ENCODE measurements at regions not wholly inside any gene's neighbourhood (a gene's known extent, or its start where the extent isn't known, plus 50 kb on each side); places are given as distances from the start of the nearest gene placed in this dataset.

DNA sequence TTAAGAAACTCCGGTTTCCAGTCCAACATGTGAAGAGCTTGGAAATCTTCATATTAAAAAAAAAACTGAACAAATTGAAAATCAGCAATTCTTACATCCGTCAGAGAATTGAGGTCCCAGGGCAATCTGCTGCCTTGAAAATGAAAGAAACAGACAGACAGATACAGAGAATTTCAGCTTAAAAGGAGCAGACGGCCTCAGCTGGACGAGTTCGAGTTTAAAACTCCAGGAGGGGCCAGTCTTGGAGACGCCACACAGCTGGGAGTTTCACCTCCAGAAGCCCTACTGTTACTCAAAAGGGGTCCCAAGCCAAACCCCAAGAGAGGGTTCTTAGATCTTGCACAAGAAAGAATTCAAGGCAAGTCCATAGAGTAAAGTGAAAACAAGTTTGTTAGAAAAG, 226.5 kb upstream of the ARL4C start:
- Mint-ChIP-seq H3K27ac (ENCODE audit: unreplicated experiment) (no peak overlapping the region), H3K9me3 (ENCODE audit: unreplicated experiment) (peaks cover 10% of the 10 kb centered on the region), H3K27me3 (ENCODE audit: insufficient read depth, unreplicated experiment) (no peaks in the 10 kb centered on the region), H3K36me3 (ENCODE audit: insufficient read depth, unreplicated experiment) (no peaks in the 10 kb centered on the region), H3K4me1 (ENCODE audit: low read depth, unreplicated experiment) (no peaks in the 10 kb centered on the region), H3K4me3 (ENCODE audit: unreplicated experiment) (no peak overlapping the region)
- no peaks in the 10 kb centered on the region for H3K4me1 ChIP-seq
- no peaks in the 10 kb centered on the region for H3K27me3 ChIP-seq (replicated peaks; ENCODE audit: control insufficient read depth, insufficient read depth, low read length)
- intact Hi-C loops (cut with micrococcal nuclease; ENCODE audit: unreplicated experiment): no loop called here
- DNase-seq: no peak
- TF ChIP-seq, protein P1, sequence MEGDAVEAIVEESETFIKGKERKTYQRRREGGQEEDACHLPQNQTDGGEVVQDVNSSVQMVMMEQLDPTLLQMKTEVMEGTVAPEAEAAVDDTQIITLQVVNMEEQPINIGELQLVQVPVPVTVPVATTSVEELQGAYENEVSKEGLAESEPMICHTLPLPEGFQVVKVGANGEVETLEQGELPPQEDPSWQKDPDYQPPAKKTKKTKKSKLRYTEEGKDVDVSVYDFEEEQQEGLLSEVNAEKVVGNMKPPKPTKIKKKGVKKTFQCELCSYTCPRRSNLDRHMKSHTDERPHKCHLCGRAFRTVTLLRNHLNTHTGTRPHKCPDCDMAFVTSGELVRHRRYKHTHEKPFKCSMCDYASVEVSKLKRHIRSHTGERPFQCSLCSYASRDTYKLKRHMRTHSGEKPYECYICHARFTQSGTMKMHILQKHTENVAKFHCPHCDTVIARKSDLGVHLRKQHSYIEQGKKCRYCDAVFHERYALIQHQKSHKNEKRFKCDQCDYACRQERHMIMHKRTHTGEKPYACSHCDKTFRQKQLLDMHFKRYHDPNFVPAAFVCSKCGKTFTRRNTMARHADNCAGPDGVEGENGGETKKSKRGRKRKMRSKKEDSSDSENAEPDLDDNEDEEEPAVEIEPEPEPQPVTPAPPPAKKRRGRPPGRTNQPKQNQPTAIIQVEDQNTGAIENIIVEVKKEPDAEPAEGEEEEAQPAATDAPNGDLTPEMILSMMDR (IDR thresholded peaks at IDR 0.05; ENCODE audit: insufficient read depth in 1 of 2, low read depth in 1 of 2, low read length in 1 of 2, severe bottlenecking in 1 of 2, unreplicated experiment in 1 of 2): no peak
- no peaks in the 10 kb centered on the region for H3K36me3 ChIP-seq (ENCODE audit: control insufficient read depth, insufficient read depth, low read length)
- H3K9me3 ChIP-seq: no peaks in the 10 kb centered on the region
- CTCF ChIA-PET: no interaction called here
- BruUV-seq (replicated peaks): no TSS peak
- POLR2A ChIA-PET: no interaction called here
- H3K4me3 ChIP-seq (ENCODE audit: low read depth, low read length): no peak overlapping the region

DNA sequence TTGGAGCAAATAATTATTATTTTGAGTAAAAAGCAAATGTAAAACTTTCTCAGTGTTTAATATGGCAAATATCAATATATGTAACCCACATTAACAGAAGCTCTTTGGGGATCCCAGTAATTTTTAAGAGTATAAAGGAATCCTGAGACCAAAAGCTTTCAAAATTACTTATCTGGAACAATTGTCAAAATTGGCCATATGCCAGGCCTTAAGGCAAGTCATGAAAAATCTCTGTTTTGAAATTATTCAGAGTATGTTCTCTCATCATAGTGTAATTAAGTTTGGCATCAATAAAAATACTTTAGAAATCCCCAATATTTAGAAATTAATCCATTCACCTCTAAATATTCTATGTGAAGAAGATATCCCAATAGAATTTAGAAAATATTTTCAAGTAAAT, 225.3 kb upstream of the ARL4C start:
- ChIA-PET POLR2A (no interaction called here), CTCF (no interaction called here)
- DNase-seq: no peak
- no peaks in the 10 kb centered on the region for H3K4me1 ChIP-seq
- no peak overlapping the region for H3K4me3 ChIP-seq (ENCODE audit: low read depth, low read length)
- H3K36me3 Mint-ChIP-seq (ENCODE audit: insufficient read depth, unreplicated experiment): no peaks in the 10 kb centered on the region
- TF ChIP-seq, protein P1 (IDR thresholded peaks at IDR 0.05; ENCODE audit: insufficient read depth in 1 of 2, low read depth in 1 of 2, low read length in 1 of 2, severe bottlenecking in 1 of 2, unreplicated experiment in 1 of 2): no peak
- intact Hi-C loops (cut with micrococcal nuclease; ENCODE audit: unreplicated experiment): no loop called here
- H3K4me3 Mint-ChIP-seq (ENCODE audit: unreplicated experiment): no peak overlapping the region
- H3K9me3 ChIP-seq: no peaks in the 10 kb centered on the region
- H3K4me1 Mint-ChIP-seq (ENCODE audit: low read depth, unreplicated experiment): no peaks in the 10 kb centered on the region
- H3K27ac Mint-ChIP-seq (ENCODE audit: unreplicated experiment): no peak overlapping the region
- peaks cover 8% of the 10 kb centered on the region for H3K9me3 Mint-ChIP-seq (ENCODE audit: unreplicated experiment)
- H3K27me3 ChIP-seq (replicated peaks; ENCODE audit: control insufficient read depth, insufficient read depth, low read length): no peaks in the 10 kb centered on the region
- H3K36me3 ChIP-seq (ENCODE audit: control insufficient read depth, insufficient read depth, low read length): no peaks in the 10 kb centered on the region
- no peaks in the 10 kb centered on the region for H3K27me3 Mint-ChIP-seq (ENCODE audit: insufficient read depth, unreplicated experiment)
- no TSS peak for BruUV-seq (replicated peaks)

DNA sequence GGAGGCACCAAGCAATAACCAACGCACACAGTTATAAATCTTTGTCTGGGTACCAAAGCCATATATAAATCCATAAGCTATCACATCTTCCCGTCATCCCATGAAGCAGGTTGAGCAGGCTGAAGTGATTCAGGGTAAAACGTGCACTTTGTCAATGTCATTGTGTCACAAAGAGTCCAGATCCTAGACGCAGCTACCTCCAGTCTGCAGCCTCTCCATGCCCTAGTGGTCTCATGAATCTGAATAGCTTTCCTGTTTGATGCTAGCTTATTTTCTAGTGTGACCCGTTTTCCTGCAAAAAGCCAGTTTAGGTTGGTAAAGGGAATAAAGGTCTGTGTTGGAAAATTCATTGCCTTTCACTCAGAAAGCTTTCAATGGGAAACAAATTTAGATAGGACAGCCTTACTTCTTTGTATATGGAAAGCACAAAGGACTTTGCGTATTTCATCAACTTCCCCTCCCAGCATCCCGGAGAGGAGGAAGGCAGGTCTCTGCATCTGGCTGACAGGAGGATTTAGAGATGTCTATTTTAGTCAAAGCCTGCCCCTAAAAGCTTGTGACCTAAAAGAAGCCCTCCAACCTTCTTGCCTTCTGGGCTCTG, 222.3 kb upstream of the ARL4C start:
- ChIA-PET POLR2A (no interaction called here), CTCF (no interaction called here)
- Histone ChIP-seq H3K4me1 (no peaks in the 10 kb centered on the region), H3K36me3 (ENCODE audit: control insufficient read depth, insufficient read depth, low read length) (no peaks in the 10 kb centered on the region), H3K4me3 (ENCODE audit: low read depth, low read length) (no peak overlapping the region), H3K27me3 (replicated peaks; ENCODE audit: control insufficient read depth, insufficient read depth, low read length) (no peaks in the 10 kb centered on the region), H3K9me3 (no peaks in the 10 kb centered on the region)
- DNase-seq: no peak
- intact Hi-C loops (cut with micrococcal nuclease; ENCODE audit: unreplicated experiment): no loop called here
- H3K4me1 Mint-ChIP-seq (ENCODE audit: low read depth, unreplicated experiment): no peaks in the 10 kb centered on the region
- H3K27me3 Mint-ChIP-seq (ENCODE audit: insufficient read depth, unreplicated experiment): no peaks in the 10 kb centered on the region
- H3K36me3 Mint-ChIP-seq (ENCODE audit: insufficient read depth, unreplicated experiment): no peaks in the 10 kb centered on the region
- TF ChIP-seq, protein P1 (IDR thresholded peaks at IDR 0.05; ENCODE audit: insufficient read depth in 1 of 2, low read depth in 1 of 2, low read length in 1 of 2, severe bottlenecking in 1 of 2, unreplicated experiment in 1 of 2): no peak
- no TSS peak for BruUV-seq (replicated peaks)
- H3K27ac Mint-ChIP-seq (ENCODE audit: unreplicated experiment): no peak overlapping the region
- no peak overlapping the region for H3K4me3 Mint-ChIP-seq (ENCODE audit: unreplicated experiment)
- H3K9me3 Mint-ChIP-seq (ENCODE audit: unreplicated experiment): no peaks in the 10 kb centered on the region
